ENCODE measurements at regions not wholly inside any gene's neighbourhood (a gene's known extent, or its start where the extent isn't known, plus 50 kb on each side); places are given as distances from the start of the nearest gene placed in this dataset.
A peak's percentile ranks its signal among the peaks of the same experiment; 100 is the strongest.

GRCh38 chr9:134589748-134590147, 51.9 kb upstream of the COL5A1 start:
- DNase-seq (ENCODE audit: low spot score), result peak; percentile 63
- no peak for TF ChIP-seq CTCF (IDR thresholded peaks at IDR 0.05)
- no peak overlapping the region for H3K4me3 ChIP-seq
- H3K27ac ChIP-seq, result no peak overlapping the region

- no peak for TF ChIP-seq CTCF (IDR thresholded peaks at IDR 0.05)
- DNase-seq (ENCODE audit: low spot score), result no peak
- Histone ChIP-seq H3K4me3 (no peak overlapping the region), H3K27ac (no peak overlapping the region)
Observed at GRCh38 chr9:134590240-134591081, 51.1 kb upstream of the COL5A1 start.

GRCh38 chr9:134591082-134591571, 50.5 kb upstream of the COL5A1 start:
- no peak for TF ChIP-seq CTCF (IDR thresholded peaks at IDR 0.05)
- Histone ChIP-seq H3K4me3 (no peak overlapping the region), H3K27ac (no peak overlapping the region)
- peak; percentile 65 for DNase-seq (ENCODE audit: low spot score)

- Histone ChIP-seq H3K4me3 (no peak overlapping the region), H3K27ac (peak overlapping the region in 1 of 2 donors; percentile 63)
- no peak for DNase-seq (ENCODE audit: low spot score)
- no peak for TF ChIP-seq CTCF (IDR thresholded peaks at IDR 0.05)
Observed at GRCh38 chr9:134591573-134591981, 50.0 kb upstream of the COL5A1 start.

Measured in coronary artery (tissue), 2 donors.